ENCODE measurements at regions not wholly inside any gene's neighbourhood (a gene's known extent, or its start where the extent isn't known, plus 50 kb on each side); places are given as distances from the start of the nearest gene placed in this dataset.

GRCh38 chr16:62664566-62664965 lies 628.3 kb upstream of the CDH8 start:
- Histone ChIP-seq H4K20me1 (ENCODE audit: insufficient read depth, low read depth, low read length) (no peaks in the 10 kb centered on the region), H3K27me3 (ENCODE audit: low read length) (no peaks in the 10 kb centered on the region), H3K4me3 (ENCODE audit: low read length) (no peak overlapping the region), H3K9ac (ENCODE audit: low read length) (no peak overlapping the region), H3K9me3 (ENCODE audit: low read length) (peaks cover 15% of the 10 kb centered on the region), H3K4me2 (ENCODE audit: low read depth, low read length, poor library complexity, severe bottlenecking) (no peak overlapping the region), H3K9me2 (replicated peaks; ENCODE audit: insufficient read depth, low read length) (no peaks in the 10 kb centered on the region), H2AFZ (ENCODE audit: low read length) (no peak overlapping the region), H3K79me2 (ENCODE audit: low read length) (no peaks in the 10 kb centered on the region), H3K4me1 (ENCODE audit: low read length) (no peaks in the 10 kb centered on the region), H3K36me3 (ENCODE audit: insufficient read depth, low read length) (no peaks in the 10 kb centered on the region), H3K27ac (ENCODE audit: low read length) (no peak overlapping the region)
- no peak for DNase-seq

GRCh38 chr16:62661435-62661834 lies 625.2 kb upstream of the CDH8 start:
- H3K4me2 ChIP-seq (ENCODE audit: low read depth, low read length, poor library complexity, severe bottlenecking), result no peak overlapping the region
- peaks cover 16% of the 10 kb centered on the region for H3K9me3 ChIP-seq (ENCODE audit: low read length)
- no peaks in the 10 kb centered on the region for H3K36me3 ChIP-seq (ENCODE audit: insufficient read depth, low read length)
- DNase-seq, result no peak
- H3K27ac ChIP-seq (ENCODE audit: low read length), result no peak overlapping the region
- H4K20me1 ChIP-seq (ENCODE audit: insufficient read depth, low read depth, low read length), result no peaks in the 10 kb centered on the region
- H3K9ac ChIP-seq (ENCODE audit: low read length), result no peak overlapping the region
- no peaks in the 10 kb centered on the region for H3K4me1 ChIP-seq (ENCODE audit: low read length)
- H3K4me3 ChIP-seq (ENCODE audit: low read length), result no peak overlapping the region
- no peaks in the 10 kb centered on the region for H3K9me2 ChIP-seq (replicated peaks; ENCODE audit: insufficient read depth, low read length)
- H3K79me2 ChIP-seq (ENCODE audit: low read length), result no peaks in the 10 kb centered on the region
- H2AFZ ChIP-seq (ENCODE audit: low read length), result no peak overlapping the region
- H3K27me3 ChIP-seq (ENCODE audit: low read length), result no peaks in the 10 kb centered on the region

- no peak overlapping the region for H3K4me2 ChIP-seq (ENCODE audit: low read depth, low read length, poor library complexity, severe bottlenecking)
- no peaks in the 10 kb centered on the region for H4K20me1 ChIP-seq (ENCODE audit: insufficient read depth, low read depth, low read length)
- H3K27ac ChIP-seq (ENCODE audit: low read length), result no peak overlapping the region
- no peaks in the 10 kb centered on the region for H3K27me3 ChIP-seq (ENCODE audit: low read length)
- peaks cover 10% of the 10 kb centered on the region for H3K9me3 ChIP-seq (ENCODE audit: low read length)
- no peak overlapping the region for H3K9ac ChIP-seq (ENCODE audit: low read length)
- H3K79me2 ChIP-seq (ENCODE audit: low read length), result no peaks in the 10 kb centered on the region
- no peaks in the 10 kb centered on the region for H3K9me2 ChIP-seq (replicated peaks; ENCODE audit: insufficient read depth, low read length)
- no peak overlapping the region for H2AFZ ChIP-seq (ENCODE audit: low read length)
- H3K4me1 ChIP-seq (ENCODE audit: low read length), result no peaks in the 10 kb centered on the region
- DNase-seq, result no peak
- no peaks in the 10 kb centered on the region for H3K36me3 ChIP-seq (ENCODE audit: insufficient read depth, low read length)
- H3K4me3 ChIP-seq (ENCODE audit: low read length), result no peak overlapping the region
Observed at GRCh38 chr16:62657116-62657515, 620.9 kb upstream of the CDH8 start.

GRCh38 chr16:62652441-62653120 lies 616.3 kb upstream of the CDH8 start:
- no peak overlapping the region for H3K4me2 ChIP-seq (ENCODE audit: low read depth, low read length, poor library complexity, severe bottlenecking)
- no peaks in the 10 kb centered on the region for H3K4me1 ChIP-seq (ENCODE audit: low read length)
- no peak overlapping the region for H3K27ac ChIP-seq (ENCODE audit: low read length)
- no peaks in the 10 kb centered on the region for H3K27me3 ChIP-seq (ENCODE audit: low read length)
- H3K9me3 ChIP-seq (ENCODE audit: low read length), result no peaks in the 10 kb centered on the region; the same call in 1 of the 2 replicates
- H3K79me2 ChIP-seq (ENCODE audit: low read length), result no peaks in the 10 kb centered on the region
- H4K20me1 ChIP-seq (ENCODE audit: insufficient read depth, low read depth, low read length), result no peaks in the 10 kb centered on the region
- H3K9ac ChIP-seq (ENCODE audit: low read length), result no peak overlapping the region
- no peaks in the 10 kb centered on the region for H3K9me2 ChIP-seq (replicated peaks; ENCODE audit: insufficient read depth, low read length)
- no peak overlapping the region for H3K4me3 ChIP-seq (ENCODE audit: low read length)
- DNase-seq, result no peak
- H2AFZ ChIP-seq (ENCODE audit: low read length), result no peak overlapping the region
- H3K36me3 ChIP-seq (ENCODE audit: insufficient read depth, low read length), result no peaks in the 10 kb centered on the region

- H3K4me2 ChIP-seq (ENCODE audit: low read depth, low read length, poor library complexity, severe bottlenecking), result no peak overlapping the region
- no peaks in the 10 kb centered on the region for H3K9me2 ChIP-seq (replicated peaks; ENCODE audit: insufficient read depth, low read length)
- H3K4me3 ChIP-seq (ENCODE audit: low read length), result no peak overlapping the region
- peaks cover 4% of the 10 kb centered on the region for H3K9me3 ChIP-seq (ENCODE audit: low read length)
- no peaks in the 10 kb centered on the region for H4K20me1 ChIP-seq (ENCODE audit: insufficient read depth, low read depth, low read length)
- H2AFZ ChIP-seq (ENCODE audit: low read length), result no peak overlapping the region
- DNase-seq, result no peak
- no peaks in the 10 kb centered on the region for H3K36me3 ChIP-seq (ENCODE audit: insufficient read depth, low read length)
- no peaks in the 10 kb centered on the region for H3K79me2 ChIP-seq (ENCODE audit: low read length)
- H3K9ac ChIP-seq (ENCODE audit: low read length), result no peak overlapping the region
- H3K27ac ChIP-seq (ENCODE audit: low read length), result no peak overlapping the region
- no peaks in the 10 kb centered on the region for H3K4me1 ChIP-seq (ENCODE audit: low read length)
- H3K27me3 ChIP-seq (ENCODE audit: low read length), result no peaks in the 10 kb centered on the region
Observed at GRCh38 chr16:62648256-62648655, 612.0 kb upstream of the CDH8 start.

- DNase-seq, result no peak
- H2AFZ ChIP-seq (ENCODE audit: low read length), result no peak overlapping the region
- no peak overlapping the region for H3K4me3 ChIP-seq (ENCODE audit: low read length)
- H3K27ac ChIP-seq (ENCODE audit: low read length), result no peak overlapping the region
- peaks cover 6% of the 10 kb centered on the region; the same call in 1 of the 2 replicates for H3K9me3 ChIP-seq (ENCODE audit: low read length)
- no peaks in the 10 kb centered on the region for H3K36me3 ChIP-seq (ENCODE audit: insufficient read depth, low read length)
- H4K20me1 ChIP-seq (ENCODE audit: insufficient read depth, low read depth, low read length), result no peaks in the 10 kb centered on the region
- H3K79me2 ChIP-seq (ENCODE audit: low read length), result no peaks in the 10 kb centered on the region
- no peaks in the 10 kb centered on the region for H3K4me1 ChIP-seq (ENCODE audit: low read length)
- H3K9ac ChIP-seq (ENCODE audit: low read length), result no peak overlapping the region
- H3K27me3 ChIP-seq (ENCODE audit: low read length), result no peaks in the 10 kb centered on the region
- no peaks in the 10 kb centered on the region for H3K9me2 ChIP-seq (replicated peaks; ENCODE audit: insufficient read depth, low read length)
- H3K4me2 ChIP-seq (ENCODE audit: low read depth, low read length, poor library complexity, severe bottlenecking), result no peak overlapping the region
Observed at GRCh38 chr16:62644030-62644812, 608.0 kb upstream of the CDH8 start.

- no peaks in the 10 kb centered on the region for H3K79me2 ChIP-seq (ENCODE audit: low read length)
- H4K20me1 ChIP-seq (ENCODE audit: insufficient read depth, low read depth, low read length), result no peaks in the 10 kb centered on the region
- no peak for DNase-seq
- no peak overlapping the region for H3K9ac ChIP-seq (ENCODE audit: low read length)
- no peaks in the 10 kb centered on the region for H3K36me3 ChIP-seq (ENCODE audit: insufficient read depth, low read length)
- H3K4me2 ChIP-seq (ENCODE audit: low read depth, low read length, poor library complexity, severe bottlenecking), result no peak overlapping the region
- H2AFZ ChIP-seq (ENCODE audit: low read length), result no peak overlapping the region
- no peaks in the 10 kb centered on the region for H3K9me2 ChIP-seq (replicated peaks; ENCODE audit: insufficient read depth, low read length)
- H3K27me3 ChIP-seq (ENCODE audit: low read length), result no peaks in the 10 kb centered on the region
- no peak overlapping the region for H3K4me3 ChIP-seq (ENCODE audit: low read length)
- peaks cover 10% of the 10 kb centered on the region; the same call in 1 of the 2 replicates for H3K9me3 ChIP-seq (ENCODE audit: low read length)
- no peaks in the 10 kb centered on the region for H3K4me1 ChIP-seq (ENCODE audit: low read length)
- H3K27ac ChIP-seq (ENCODE audit: low read length), result no peak overlapping the region
Observed at GRCh38 chr16:62642677-62643076, 606.4 kb upstream of the CDH8 start.

- Histone ChIP-seq H3K27me3 (ENCODE audit: low read length) (no peaks in the 10 kb centered on the region), H3K4me2 (ENCODE audit: low read depth, low read length, poor library complexity, severe bottlenecking) (no peak overlapping the region), H3K4me1 (ENCODE audit: low read length) (no peaks in the 10 kb centered on the region), H3K9me2 (replicated peaks; ENCODE audit: insufficient read depth, low read length) (no peaks in the 10 kb centered on the region), H3K9ac (ENCODE audit: low read length) (no peak overlapping the region), H2AFZ (ENCODE audit: low read length) (no peak overlapping the region), H3K9me3 (ENCODE audit: low read length) (peaks cover 11% of the 10 kb centered on the region; the same call in 1 of the 2 replicates), H3K36me3 (ENCODE audit: insufficient read depth, low read length) (no peaks in the 10 kb centered on the region), H4K20me1 (ENCODE audit: insufficient read depth, low read depth, low read length) (no peaks in the 10 kb centered on the region), H3K27ac (ENCODE audit: low read length) (no peak overlapping the region), H3K79me2 (ENCODE audit: low read length) (no peaks in the 10 kb centered on the region), H3K4me3 (ENCODE audit: low read length) (no peak overlapping the region)
- DNase-seq, result no peak
Observed at GRCh38 chr16:62639890-62640289, 603.7 kb upstream of the CDH8 start.

Data from Karpas-422 (cell line).